Body of pancreas (tissue), 4 donors: ENCODE measurements at regions not wholly inside any gene's neighbourhood (a gene's known extent, or its start where the extent isn't known, plus 50 kb on each side); places are given as distances from the start of the nearest gene placed in this dataset.

ENCODE experiments used
- CTCF ChIP-seq, 7 experiments: fragments of 450-650 bp in 4 of 7; fragments of 200-600 bp in 3 of 7; sonication (generic) in 3 of 7; IDR thresholded peaks; one replicate each; pipeline ENCODE4 v1.5.1; 2016 to 2019; ENCODE audit warnings: antibody characterized with exemption in 7 of 7
- POLR2A ChIP-seq, 3 donors: fragments of 450-650 bp; IDR thresholded peaks; one replicate each; pipeline ENCODE4 v1.6.1; 2016; ENCODE audit warnings: antibody characterized with exemption in 3 of 3, mild to moderate bottlenecking in 2 of 3

- no peak for TF ChIP-seq CTCF (IDR thresholded peaks at IDR 0.05)
- TF ChIP-seq POLR2A (IDR thresholded peaks at IDR 0.05) = no peak
Measured at GRCh38 chr18:73646196-73646595, 501.4 kb downstream of the FBXO15 start.
